ENCODE measurements at regions not wholly inside any gene's neighbourhood (a gene's known extent, or its start where the extent isn't known, plus 50 kb on each side); places are given as distances from the start of the nearest gene placed in this dataset.

DNA sequence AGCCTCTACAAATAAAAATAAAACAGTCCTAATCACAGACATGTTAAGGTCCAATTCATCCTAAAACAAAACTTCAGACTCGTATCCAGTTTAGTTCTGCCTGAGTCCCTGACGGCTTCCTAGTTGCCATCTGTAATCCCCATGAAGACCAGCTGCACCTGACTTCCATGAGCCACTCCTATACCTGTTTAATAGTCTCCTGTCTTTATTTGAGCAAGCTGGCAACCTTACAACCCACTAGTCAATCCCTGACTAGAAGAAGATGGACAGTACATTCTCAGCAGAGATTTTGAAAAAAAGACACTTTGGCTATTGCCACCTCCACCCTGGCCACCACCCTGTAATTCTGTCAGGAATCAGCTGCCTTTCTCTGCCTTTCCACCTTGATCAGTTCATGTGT, 197.7 kb downstream of the HIBADH start:
- no peak for DNase-seq

- DNase-seq, result no peak
Observed at GRCh38 chr7:27466703-27467102, 196.0 kb downstream of the HIBADH start.

DNA sequence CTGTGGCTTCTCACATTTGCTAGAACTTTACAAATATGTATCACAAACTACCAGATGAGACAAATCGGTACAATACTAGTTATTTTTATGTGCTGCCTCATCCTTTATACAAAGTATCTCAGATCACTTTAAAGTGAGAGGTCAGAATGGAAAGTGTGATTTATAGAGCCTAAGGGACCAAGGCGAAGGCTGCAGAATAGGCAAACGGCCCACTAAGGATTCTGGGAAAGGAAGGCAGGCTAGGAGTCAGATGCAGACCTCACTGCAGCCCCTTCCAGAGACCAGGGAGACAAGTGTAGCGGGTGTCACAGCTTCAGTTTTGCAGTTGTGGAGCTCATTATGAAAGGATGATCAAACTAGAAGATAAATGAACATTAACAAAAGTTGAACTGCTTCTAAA, 190.6 kb downstream of the HIBADH start:
- no peak for DNase-seq
